NCI-H526 treated with DMSO at 0.1 percent for 48 hours (cell line): ENCODE measurements at regions not wholly inside any gene's neighbourhood (a gene's known extent, or its start where the extent isn't known, plus 50 kb on each side); places are given as distances from the start of the nearest gene placed in this dataset.

Experiments
- DNase-seq: peaks from one replicate; lab custom pipeline; 2025; lab: John Stamatoyannopoulos, UW

DNA sequence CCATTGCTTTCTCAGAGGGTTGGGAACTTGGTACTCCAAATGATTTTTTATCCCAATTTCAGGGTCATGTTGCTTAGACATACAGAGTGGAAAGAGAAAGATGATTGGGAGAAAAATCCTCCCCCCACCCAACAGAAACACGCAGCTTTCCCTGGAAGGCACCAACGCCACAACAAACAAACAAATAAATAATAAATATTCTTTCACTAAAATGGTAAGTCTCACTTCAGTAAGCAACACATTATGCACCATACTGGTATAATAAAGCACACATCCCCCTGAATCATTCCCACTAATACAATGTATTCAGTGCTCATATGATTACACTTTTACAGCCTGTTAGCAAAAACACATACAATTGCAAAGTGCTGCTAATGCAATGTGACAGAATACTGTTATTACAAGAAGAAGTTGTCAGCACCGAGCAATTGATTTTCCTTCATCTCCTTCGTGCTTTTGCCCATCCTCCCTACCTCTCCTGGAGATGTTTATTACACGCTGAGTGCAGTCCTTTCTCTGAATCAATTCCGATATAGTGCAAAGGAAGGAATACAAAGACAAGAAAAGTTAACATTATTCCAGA lies 359.9 kb downstream of the TXNL1 start:
- DNase-seq = no peak

DNA sequence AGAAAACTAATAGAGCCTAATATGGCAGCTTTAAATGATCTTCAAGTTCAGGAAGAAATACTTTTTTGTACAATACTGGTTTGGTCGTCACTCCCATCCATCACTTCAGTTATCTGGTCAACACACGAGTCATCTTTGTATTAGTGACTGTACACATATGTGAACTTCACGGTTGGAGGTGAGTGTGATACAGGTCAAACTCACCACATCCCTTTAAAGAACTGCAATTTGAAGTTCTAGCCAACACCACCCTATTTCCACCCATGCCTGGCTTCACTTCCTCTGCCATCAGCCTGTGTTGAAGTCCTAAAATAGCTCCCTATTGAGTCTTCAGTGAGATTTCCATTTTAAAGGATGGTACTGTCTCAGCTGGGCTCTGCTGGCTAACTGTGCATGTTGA lies 361.9 kb downstream of the TXNL1 start:
- DNase-seq = no peak

DNA sequence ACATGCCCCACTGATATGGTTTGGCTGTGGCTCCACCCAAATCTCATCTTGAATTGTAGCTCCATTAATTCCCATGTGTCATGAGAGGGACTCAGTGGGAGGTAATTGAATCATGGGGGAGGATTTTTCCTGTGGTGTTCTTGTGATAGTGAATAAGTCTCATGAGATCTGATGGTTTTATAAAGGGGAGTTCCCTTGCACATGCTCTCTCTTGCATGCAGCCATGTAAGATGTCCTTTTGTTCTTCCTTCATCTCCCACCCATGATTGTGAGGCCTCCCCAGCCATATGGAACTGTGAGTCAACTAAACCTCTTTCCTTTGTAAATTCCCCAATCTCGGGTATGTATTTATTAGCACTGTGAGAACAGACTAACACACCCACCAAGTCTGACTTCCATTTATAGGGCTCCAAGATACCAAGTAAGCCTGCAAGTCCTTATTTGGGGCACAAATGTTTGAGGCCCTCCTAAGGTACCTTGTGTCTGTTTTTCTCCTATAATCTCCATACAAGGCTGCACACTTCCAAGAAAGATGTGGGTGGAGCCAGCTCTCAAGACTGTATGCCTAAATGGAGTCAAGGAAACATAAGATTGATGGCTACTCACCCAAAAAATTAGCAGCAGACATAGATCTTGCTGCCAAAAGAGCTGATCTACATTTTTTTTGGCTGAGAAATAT lies 364.7 kb downstream of the TXNL1 start:
- no peak for DNase-seq

DNA sequence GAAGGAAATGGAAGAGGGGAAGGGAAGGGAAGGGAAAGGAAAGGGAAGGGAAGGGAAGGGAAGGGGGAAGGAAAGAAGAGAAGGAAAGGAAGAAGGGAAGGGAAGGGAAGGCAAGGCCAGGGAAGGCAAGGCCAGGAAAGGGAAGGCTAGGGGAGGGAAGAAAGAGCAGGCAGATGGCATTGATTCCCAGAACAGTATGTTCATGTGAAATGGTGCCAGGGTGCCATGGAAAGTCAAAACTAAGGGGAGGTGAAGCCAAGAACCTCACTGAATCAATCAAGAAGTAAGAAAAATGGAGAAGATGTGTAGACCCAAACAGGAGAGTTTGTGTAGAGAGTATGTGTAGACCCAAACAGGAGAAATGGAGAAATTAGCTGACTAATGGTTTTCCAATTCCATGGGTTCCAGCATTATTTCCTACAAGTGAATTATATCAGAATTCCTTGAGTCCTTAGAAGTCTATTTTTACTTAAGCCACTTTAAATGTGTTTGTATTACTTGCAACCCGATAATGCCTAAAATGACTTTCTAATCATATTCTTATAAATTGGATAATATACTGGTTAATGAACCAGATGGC lies 367.6 kb downstream of the TXNL1 start:
- no peak for DNase-seq

- DNase-seq = no peak
Observed at GRCh38 chr18:56269958-56270357, 368.4 kb downstream of the TXNL1 start.

DNA sequence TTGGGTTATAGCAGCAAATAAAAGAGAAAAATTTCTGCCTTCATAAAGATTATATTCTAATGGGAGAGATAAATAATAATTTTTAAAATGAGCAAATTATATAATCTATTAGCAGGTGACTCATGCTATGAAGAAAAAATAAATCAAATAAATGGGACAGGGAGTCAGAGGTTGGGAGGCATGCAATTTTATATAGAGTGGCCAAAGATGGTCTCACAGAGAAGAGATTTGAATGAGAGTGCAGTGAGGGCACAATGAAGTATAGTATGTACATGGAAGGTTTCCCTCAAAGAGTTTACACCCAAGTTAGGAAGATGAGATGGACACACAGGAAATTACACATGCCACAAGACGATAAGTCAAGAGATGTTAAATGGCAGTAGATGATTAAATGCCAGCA lies 369.4 kb downstream of the TXNL1 start:
- DNase-seq = no peak

- peak; percentile 71 for DNase-seq
Observed at GRCh38 chr18:56267334-56267733, 371.1 kb downstream of the TXNL1 start.

DNA sequence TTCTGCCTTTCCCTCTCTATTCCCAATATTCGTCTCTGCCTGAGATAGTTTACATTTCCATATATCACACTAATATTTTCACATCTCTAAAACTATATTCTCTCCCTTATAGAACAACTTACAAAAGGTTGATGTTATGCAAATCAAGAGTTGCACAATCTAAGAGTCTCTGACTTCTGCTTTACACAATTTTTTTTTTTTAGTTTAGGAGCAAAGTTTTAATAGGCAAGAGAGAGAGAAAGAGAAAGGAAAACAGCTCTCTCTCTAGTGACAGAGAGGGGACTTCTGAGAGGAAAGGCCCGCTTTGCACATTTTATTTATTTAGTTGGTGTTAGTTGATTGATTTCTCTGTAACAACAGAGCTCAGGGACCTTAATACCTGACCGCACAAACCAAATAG lies 380.2 kb downstream of the TXNL1 start:
- no peak for DNase-seq

- no peak for DNase-seq
Observed at GRCh38 chr18:56257205-56257604, 381.2 kb downstream of the TXNL1 start.

DNA sequence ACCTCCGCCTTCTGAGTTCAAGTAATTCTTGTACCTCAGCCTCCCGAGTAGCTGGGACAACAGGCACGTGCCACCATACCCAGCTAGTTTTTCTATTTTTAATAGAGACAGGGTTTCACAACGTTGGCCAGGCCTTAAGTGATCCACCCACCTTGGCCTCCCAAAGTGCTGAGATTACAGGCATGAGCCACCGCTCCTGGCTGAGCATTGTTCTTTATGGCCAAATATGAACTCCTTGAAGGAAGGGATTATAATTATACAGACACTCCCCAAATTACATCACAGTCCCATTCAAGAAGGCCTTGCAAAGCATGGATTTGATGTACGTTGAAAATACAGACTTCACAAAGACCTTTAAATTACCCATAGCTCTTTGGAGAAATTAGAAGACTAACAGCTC lies 381.7 kb downstream of the TXNL1 start:
- DNase-seq = no peak

- DNase-seq = no peak
Observed at GRCh38 chr18:56255381-56255780, 383.0 kb downstream of the TXNL1 start.

DNA sequence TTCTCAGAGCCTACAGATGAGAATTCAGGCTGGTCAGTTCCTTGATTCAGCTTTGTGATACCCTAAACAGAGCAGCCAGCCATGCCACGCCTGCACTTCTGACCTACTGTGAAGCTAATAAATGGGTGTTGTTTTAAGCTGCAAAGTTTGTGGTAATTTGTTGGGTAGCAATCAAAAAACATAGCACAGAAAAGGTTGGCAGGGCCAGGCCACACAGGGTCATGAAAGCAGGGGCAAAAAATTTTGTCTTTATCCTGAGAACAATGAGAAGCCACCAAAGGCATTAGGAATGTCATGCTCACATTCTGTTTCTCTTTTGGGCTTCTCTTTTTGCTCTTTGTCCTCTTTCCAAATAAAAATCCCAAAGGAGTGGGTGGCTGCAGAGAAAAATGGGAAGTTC lies 385.9 kb downstream of the TXNL1 start:
- no peak for DNase-seq

GRCh38 chr18:56248610-56249235 lies 389.7 kb downstream of the TXNL1 start:
- no peak for DNase-seq

- DNase-seq = no peak
Observed at GRCh38 chr18:56246916-56247315, 391.5 kb downstream of the TXNL1 start.

- no peak for DNase-seq
Observed at GRCh38 chr18:56245866-56246580, 392.4 kb downstream of the TXNL1 start.

GRCh38 chr18:56240405-56240804 lies 398.0 kb downstream of the TXNL1 start:
- DNase-seq = no peak

- no peak for DNase-seq
Observed at GRCh38 chr18:56238576-56238975, 399.8 kb downstream of the TXNL1 start.

- DNase-seq = no peak
Observed at GRCh38 chr18:56235481-56236013, 402.8 kb downstream of the TXNL1 start.

- DNase-seq = no peak
Observed at GRCh38 chr18:56235071-56235470, 403.3 kb downstream of the TXNL1 start.

DNA sequence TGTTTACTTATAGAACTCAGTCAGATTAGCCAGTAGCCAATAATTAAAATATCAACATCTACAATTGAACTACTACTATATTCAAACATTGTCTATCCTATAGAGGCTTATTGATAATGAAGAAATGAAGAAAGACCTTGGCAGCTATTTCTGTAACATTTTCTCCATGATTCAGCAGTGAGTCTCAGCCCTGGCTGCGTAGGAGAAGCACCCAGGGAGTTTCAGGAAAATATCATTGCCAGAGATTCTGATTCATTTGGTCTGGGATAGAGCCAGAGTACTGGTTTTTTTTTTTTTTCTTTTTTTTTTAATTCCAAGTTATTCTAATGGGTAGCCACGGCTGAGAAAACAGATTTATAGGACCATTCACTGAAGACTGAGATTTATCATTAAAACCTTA lies 404.8 kb downstream of the TXNL1 start:
- DNase-seq = no peak

DNA sequence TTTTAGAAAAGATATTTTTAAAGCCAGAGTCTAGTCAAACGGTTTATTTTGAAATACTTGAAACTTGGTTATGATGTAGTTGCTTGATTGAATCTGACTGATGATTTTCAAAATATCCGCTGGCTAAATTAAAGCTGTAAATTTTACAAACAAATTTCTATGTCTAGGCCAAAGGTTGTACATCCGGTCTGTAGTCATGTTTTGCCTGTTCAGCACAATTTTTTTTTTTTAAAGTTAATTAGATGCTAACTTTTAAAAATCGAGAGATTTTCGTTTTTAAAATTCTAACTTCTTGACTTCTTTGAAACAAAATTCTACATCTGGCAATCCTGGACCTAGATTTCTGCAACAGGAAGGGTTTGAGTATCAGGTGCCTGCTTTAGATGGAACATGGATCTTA lies 412.4 kb downstream of the TXNL1 start:
- DNase-seq = no peak
